Sigmoid colon (tissue), 4 donors: ENCODE measurements at regions not wholly inside any gene's neighbourhood (a gene's known extent, or its start where the extent isn't known, plus 50 kb on each side); places are given as distances from the start of the nearest gene placed in this dataset.

ENCODE experiments used
- POLR2A ChIP-seq, 2 donors: fragments of 450-650 bp; IDR thresholded peaks; one replicate each; pipeline ENCODE4 v1.6.1; 2016; ENCODE audit warnings: antibody characterized with exemption in 2 of 2, mild to moderate bottlenecking in 2 of 2, moderate library complexity in 2 of 2
- POLR2AphosphoS5 ChIP-seq, 4 donors: sonication (generic); formaldehyde crosslinking; IDR thresholded peaks; one replicate each; pipeline ENCODE4 v1.6.1; 2017; ENCODE audit warnings: antibody characterized with exemption in 4 of 4
- TF ChIP-seq, protein P1 (sequence below), 4 experiments: fragments of 450-650 bp in 3 of 4; fragments of 200-600 bp in 1 of 4; IDR thresholded peaks; one replicate each; pipeline ENCODE4 v1.5.1; 2016 to 2019; ENCODE audit warnings: antibody characterized with exemption in 4 of 4, mild to moderate bottlenecking in 3 of 4, moderate library complexity in 2 of 4

DNA sequence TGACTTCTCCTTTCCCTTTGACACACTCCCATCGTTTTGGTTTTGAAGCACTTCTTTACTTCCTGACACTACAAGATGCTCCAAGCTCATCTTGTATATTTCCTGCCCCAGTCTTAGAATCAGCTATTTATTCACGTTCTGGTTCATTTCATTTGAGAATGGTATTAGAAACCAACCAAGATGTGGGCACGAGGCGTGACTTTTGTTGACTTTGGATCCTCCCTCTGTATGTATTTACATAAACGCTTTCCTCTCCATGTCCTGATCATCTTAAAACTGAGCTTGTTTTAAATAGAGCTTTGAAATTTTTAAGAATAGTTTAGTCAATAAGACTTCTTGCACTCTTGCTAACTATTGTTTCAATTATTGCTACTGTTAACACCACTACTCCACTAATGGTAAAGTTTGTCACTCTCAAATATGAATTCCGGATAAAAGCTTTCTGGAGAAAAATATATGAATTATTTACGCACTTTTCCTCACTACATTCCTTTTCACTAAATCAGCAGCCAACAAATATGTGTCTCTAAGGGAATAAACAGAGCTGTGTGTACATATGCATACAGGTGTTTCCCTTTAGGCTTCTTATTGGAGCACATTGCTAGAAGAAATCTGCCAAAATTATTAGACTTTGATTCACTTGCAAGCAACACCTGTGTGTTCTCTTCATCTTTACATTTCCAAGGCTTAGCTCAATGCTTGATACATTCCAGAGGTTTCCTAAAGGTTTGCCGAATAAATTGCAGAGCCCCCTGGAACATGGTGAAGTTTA lies 77.3 kb upstream of the TMEM244 start:
- TF ChIP-seq, protein P1, sequence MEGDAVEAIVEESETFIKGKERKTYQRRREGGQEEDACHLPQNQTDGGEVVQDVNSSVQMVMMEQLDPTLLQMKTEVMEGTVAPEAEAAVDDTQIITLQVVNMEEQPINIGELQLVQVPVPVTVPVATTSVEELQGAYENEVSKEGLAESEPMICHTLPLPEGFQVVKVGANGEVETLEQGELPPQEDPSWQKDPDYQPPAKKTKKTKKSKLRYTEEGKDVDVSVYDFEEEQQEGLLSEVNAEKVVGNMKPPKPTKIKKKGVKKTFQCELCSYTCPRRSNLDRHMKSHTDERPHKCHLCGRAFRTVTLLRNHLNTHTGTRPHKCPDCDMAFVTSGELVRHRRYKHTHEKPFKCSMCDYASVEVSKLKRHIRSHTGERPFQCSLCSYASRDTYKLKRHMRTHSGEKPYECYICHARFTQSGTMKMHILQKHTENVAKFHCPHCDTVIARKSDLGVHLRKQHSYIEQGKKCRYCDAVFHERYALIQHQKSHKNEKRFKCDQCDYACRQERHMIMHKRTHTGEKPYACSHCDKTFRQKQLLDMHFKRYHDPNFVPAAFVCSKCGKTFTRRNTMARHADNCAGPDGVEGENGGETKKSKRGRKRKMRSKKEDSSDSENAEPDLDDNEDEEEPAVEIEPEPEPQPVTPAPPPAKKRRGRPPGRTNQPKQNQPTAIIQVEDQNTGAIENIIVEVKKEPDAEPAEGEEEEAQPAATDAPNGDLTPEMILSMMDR (IDR thresholded peaks at IDR 0.05): no peak
- TF ChIP-seq POLR2A (IDR thresholded peaks at IDR 0.05) (no peak), POLR2AphosphoS5 (IDR thresholded peaks at IDR 0.05) (no peak)
